ENCODE measurements at regions not wholly inside any gene's neighbourhood (a gene's known extent, or its start where the extent isn't known, plus 50 kb on each side); places are given as distances from the start of the nearest gene placed in this dataset.
A peak's percentile ranks its signal among the peaks of the same experiment; 100 is the strongest.

- Histone ChIP-seq H3K4me1 (ENCODE audit: insufficient read depth) (peaks cover 11% of the 10 kb centered on the region), H3K36me3 (no peaks in the 10 kb centered on the region), H3K27ac (peak overlapping the region in 1 of 2 donors; percentile 22), H3K27me3 (no peaks in the 10 kb centered on the region), H3K4me3 (no peak overlapping the region), H3K9me3 (no peaks in the 10 kb centered on the region)
- 61 to 64% (median 61%) methylated on average over 3 of the region's 3 CpGs for WGBS, 3 donors
- DNase-seq, result no peak
- intact Hi-C loops (cut with DNase I), result loop anchor here in 1 of 4 donors (5.0 to 10.0 kb wide), 2 partner anchors 58 to 131 kb away; no protein-coding TSS in a partner anchor
- TF ChIP-seq EP300 (IDR thresholded peaks at IDR 0.05) (no peak), CTCF (IDR thresholded peaks at IDR 0.05) (no peak), POLR2A (IDR thresholded peaks at IDR 0.05) (no peak)
Observed at GRCh38 chr9:626596-626995, 214.9 kb upstream of the DMRT1 start.

GRCh38 chr9:627336-627970 lies 214.0 kb upstream of the DMRT1 start:
- no peak overlapping the region for H3K4me3 ChIP-seq
- H3K4me1 ChIP-seq (ENCODE audit: insufficient read depth), result peaks cover 11% of the 10 kb centered on the region
- intact Hi-C loops (cut with DNase I), result loop anchor here in 1 of 4 donors (5.0 to 10.0 kb wide), 2 partner anchors 57 to 130 kb away; no protein-coding TSS in a partner anchor
- H3K36me3 ChIP-seq, result no peaks in the 10 kb centered on the region
- no peaks in the 10 kb centered on the region for H3K9me3 ChIP-seq
- 6 to 21% (median 6%) methylated on average over 2 of the region's 2 CpGs for WGBS, 3 donors
- no peak for DNase-seq
- no peaks in the 10 kb centered on the region for H3K27me3 ChIP-seq
- H3K27ac ChIP-seq, result peak overlapping the region in 1 of 2 donors; percentile 22
- no peak for TF ChIP-seq POLR2A (IDR thresholded peaks at IDR 0.05)
- TF ChIP-seq CTCF (IDR thresholded peaks at IDR 0.05), result no peak
- TF ChIP-seq EP300 (IDR thresholded peaks at IDR 0.05), result no peak

- Histone ChIP-seq H3K4me3 (no peak overlapping the region), H3K4me1 (ENCODE audit: insufficient read depth) (peaks cover 11% of the 10 kb centered on the region), H3K27ac (no peak overlapping the region), H3K27me3 (no peaks in the 10 kb centered on the region), H3K36me3 (no peaks in the 10 kb centered on the region), H3K9me3 (no peaks in the 10 kb centered on the region)
- no peak for TF ChIP-seq CTCF (IDR thresholded peaks at IDR 0.05)
- TF ChIP-seq POLR2A (IDR thresholded peaks at IDR 0.05), result no peak
- no peak for TF ChIP-seq EP300 (IDR thresholded peaks at IDR 0.05)
- no peak for DNase-seq
- WGBS, 3 donors, result 63 to 83% (median 82%) methylated on average over 3 of the region's 3 CpGs
- intact Hi-C loops (cut with DNase I), result loop anchor here in 1 of 4 donors (5.0 to 10.0 kb wide), 2 partner anchors 56 to 128 kb away; no protein-coding TSS in a partner anchor
Observed at GRCh38 chr9:629146-629545, 212.4 kb upstream of the DMRT1 start.

- Histone ChIP-seq H3K4me3 (no peak overlapping the region), H3K4me1 (ENCODE audit: insufficient read depth) (peaks cover 9% of the 10 kb centered on the region), H3K27me3 (no peaks in the 10 kb centered on the region), H3K9me3 (no peaks in the 10 kb centered on the region), H3K36me3 (no peaks in the 10 kb centered on the region), H3K27ac (no peak overlapping the region)
- no peak for DNase-seq
- intact Hi-C loops (cut with DNase I), result no loop called here
- TF ChIP-seq EP300 (IDR thresholded peaks at IDR 0.05), result no peak
- TF ChIP-seq CTCF (IDR thresholded peaks at IDR 0.05), result no peak
- no peak for TF ChIP-seq POLR2A (IDR thresholded peaks at IDR 0.05)
- WGBS, 3 donors, result 92 to 93% (median 92%) methylated on average over 7 of the region's 7 CpGs
Observed at GRCh38 chr9:630817-631216, 210.7 kb upstream of the DMRT1 start.
